ENCODE measurements at regions not wholly inside any gene's neighbourhood (a gene's known extent, or its start where the extent isn't known, plus 50 kb on each side); places are given as distances from the start of the nearest gene placed in this dataset.
"Not testable (repeated sequence)": the region's sequence is repeated elsewhere in the genome, so short reads cannot be mapped to it uniquely, and the experiment has no call there.

DNA sequence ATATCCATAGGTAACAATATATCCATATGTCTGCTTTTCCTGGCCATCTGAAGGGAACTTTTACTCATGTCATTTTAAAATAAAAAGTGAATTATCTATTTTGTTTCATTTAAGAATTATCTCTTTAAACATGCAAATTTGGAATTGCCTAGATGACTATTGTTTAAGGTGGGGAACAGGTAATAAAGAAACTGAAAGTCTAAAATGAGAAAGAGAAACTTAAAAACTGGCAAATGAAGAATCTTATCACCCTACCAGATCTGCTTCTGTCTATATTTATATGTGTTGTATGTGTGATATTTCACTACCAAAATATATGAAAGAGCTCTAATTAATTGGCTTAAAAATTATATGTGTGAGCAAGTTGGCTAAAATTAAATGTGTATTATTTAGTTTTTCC is 243.2 kb upstream of the KCNH7 start:
- no peak for DNase-seq (ENCODE audit: low spot score)

DNA sequence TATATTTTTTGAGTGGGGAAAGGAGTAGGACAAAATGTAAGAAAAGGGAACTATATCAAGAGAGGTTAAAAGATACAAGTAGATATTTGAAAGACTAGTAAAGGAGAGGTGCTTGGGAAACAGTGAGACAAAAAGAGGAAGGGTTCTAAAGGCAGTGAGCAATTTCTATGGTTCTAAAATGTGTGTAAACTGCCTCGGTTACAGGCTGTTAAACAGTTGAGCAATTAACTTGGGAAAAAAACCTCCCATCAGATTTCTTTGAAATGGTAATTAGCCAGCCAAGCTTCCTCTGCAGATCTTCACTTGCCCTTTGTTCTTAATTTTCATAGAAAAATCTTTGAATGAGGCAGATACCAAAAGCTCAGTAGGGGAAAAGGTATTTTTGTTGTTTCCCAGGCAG is 238.7 kb upstream of the KCNH7 start:
- DNase-seq (ENCODE audit: low spot score) = no peak

- no peak for DNase-seq (ENCODE audit: low spot score)
These were observed 227.5 kb upstream of the KCNH7 start for GRCh38 chr2:163066085-163066484.

- no peak for DNase-seq (ENCODE audit: low spot score)
These were observed 224.0 kb upstream of the KCNH7 start for GRCh38 chr2:163062524-163062923.

- no peak for DNase-seq (ENCODE audit: low spot score)
These were observed 208.0 kb upstream of the KCNH7 start for GRCh38 chr2:163046615-163047014.

DNA sequence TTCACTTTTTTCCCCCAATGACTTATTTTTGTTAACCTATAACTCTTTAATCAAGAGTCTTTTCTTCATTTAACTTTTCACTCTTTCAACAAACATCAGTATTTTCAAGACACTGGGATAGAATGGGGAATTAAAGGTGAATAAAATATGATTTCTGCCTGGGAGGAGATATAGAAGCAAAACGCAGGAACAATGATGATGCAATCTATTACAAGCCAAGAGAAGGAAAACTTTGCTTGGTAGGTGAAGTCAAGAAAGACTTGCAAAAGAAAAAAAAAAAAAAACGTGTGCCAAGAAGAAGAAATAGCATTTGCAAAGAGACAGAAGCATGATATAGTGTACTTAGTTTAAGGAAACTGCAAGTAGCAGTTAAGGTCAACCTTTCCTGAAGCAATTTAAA is 207.3 kb upstream of the KCNH7 start:
- no peak for DNase-seq (ENCODE audit: low spot score)

GRCh38 chr2:163044114-163044513 is 205.5 kb upstream of the KCNH7 start:
- DNase-seq (ENCODE audit: low spot score) = no peak

DNA sequence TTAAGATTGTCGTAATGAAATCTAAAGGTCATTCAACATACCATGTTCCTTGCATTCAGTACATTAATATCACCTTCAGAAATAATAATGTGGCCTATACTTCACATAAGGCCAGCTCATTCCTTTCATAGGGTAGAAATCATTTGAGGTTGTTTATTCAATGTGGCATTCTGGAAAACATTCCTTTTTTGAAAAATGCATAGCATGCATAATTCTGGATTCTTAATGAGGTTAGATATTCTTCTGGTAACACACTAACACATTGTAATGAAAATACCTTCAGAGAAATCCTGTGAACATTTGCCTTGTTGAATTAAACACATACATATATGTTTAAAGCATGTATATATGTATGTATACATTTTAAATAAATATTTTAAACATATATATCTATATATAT is 204.6 kb upstream of the KCNH7 start:
- no peak for DNase-seq (ENCODE audit: low spot score)

- no peak for DNase-seq (ENCODE audit: low spot score)
These were observed 200.7 kb upstream of the KCNH7 start for GRCh38 chr2:163039266-163039665.

DNA sequence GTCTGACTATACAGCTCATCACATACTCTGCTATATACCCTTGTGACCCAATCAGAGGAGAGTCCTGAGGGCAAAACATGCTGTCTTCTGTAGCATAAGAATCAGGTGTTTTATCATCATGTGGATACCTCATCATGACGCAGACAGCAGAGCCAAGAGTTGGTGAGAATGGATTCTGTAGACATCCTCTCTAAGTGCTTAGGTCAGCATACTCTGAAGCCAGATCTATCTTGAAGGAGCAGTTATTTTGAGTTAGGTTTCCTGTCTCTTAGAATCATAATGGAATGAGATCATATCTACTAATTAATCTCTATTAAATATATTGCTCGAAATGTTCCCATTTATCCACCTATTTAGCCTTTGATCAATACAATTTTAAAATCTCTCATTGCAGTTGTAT is 190.2 kb upstream of the KCNH7 start:
- DNase-seq (ENCODE audit: low spot score) = no peak

DNA sequence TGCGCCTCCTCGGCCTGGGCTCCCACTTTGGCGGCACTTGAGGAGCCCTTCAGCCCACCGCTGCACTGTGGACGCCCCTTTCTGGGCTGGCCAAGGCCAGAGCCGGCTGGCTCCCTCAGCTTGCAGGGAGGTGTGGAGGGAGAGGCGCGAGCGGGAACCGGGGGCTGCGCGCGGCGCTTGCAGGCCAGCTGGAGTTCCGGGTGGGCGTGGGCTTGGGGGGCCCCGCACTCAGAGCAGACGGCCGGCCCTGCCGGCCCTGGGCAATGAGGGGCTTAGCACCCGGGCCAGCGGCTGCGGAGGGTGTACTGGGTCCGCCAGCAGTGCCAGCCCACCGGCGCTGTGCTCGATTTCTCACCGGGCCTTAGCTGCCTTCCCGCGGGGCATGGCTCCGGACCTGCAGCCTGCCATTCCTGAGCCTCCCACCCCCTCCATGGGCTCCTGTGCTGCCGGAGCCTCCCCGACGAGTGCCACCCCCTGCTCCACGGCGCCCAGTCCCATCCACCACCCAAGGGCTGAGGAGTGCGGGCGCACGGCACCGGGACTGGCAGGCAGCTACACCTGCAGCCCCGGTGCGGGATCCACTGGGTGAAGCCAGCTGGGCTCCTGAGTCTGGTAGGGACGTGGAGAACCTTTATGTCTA is 187.7 kb upstream of the KCNH7 start:
- DNase-seq (ENCODE audit: low spot score) = not testable (repeated sequence)

GRCh38 chr2:163016882-163017281 is 178.3 kb upstream of the KCNH7 start:
- not testable (repeated sequence) for DNase-seq (ENCODE audit: low spot score)

- DNase-seq (ENCODE audit: low spot score) = no peak
These were observed 172.4 kb upstream of the KCNH7 start for GRCh38 chr2:163011000-163011399.

GRCh38 chr2:163008642-163009041 is 170.1 kb upstream of the KCNH7 start:
- no peak for DNase-seq (ENCODE audit: low spot score)

DNA sequence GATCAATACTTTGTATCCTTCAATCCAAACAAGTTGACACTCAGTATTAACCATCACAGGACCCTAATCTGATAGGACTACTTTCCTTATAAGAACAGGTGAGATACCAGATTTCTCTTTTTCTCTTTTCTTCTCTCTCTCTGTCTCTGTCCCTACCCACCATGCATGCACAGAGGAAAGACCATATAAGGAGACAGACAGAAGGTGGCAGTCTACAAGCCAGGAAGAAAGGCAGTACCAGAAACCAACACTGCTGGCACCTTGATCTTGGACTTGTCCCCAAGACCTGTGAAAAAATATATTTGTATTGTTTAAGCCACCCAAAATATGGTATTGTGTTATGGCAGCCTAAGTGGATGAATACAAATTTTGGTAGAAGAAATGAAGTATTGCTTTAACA is 156.2 kb upstream of the KCNH7 start:
- DNase-seq (ENCODE audit: low spot score) = no peak

GRCh38 chr2:162992828-162993227 is 154.3 kb upstream of the KCNH7 start:
- no peak for DNase-seq (ENCODE audit: low spot score)

DNA sequence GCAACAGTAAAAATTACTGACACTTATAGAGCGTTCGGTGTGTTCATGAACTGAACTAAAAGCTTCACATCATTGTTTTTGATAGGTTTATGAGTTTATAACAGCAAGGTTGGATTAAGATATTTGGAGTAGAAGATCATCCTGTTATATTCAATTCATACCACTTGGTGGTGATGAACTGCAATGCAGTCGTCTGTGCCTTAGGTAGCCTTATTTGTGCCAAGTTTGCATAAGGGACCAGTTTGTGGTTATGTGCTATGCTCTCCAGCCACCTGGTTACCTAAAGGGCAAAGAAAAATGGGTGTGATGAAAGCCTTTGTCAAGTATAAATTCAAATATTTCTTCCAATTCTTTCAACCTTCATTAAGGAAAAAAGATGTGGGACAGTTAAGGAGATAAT is 150.9 kb upstream of the KCNH7 start:
- peak; percentile 22 for DNase-seq (ENCODE audit: low spot score)

GRCh38 chr2:162974771-162975170 is 136.2 kb upstream of the KCNH7 start:
- no peak for DNase-seq (ENCODE audit: low spot score)

DNA sequence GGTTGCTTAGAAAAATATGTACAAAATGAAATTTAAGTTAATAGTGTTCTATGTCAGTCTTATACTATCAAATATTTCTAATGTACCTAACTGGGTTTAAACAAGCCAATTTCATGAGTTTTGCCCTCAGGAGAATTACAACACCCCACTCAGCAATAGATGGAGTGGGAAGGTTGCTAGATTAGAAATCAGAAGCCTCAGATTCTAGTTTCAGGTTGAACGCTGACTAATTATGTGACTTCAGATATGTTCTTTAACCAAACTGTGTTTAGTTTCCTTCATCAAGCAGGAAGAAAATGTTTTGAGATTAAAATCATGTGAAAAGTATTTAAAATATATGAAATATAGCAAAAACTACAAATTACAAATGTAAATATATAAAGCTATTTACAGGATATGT is 133.8 kb upstream of the KCNH7 start:
- no peak for DNase-seq (ENCODE audit: low spot score)

GRCh38 chr2:162968306-162968705 is 129.7 kb upstream of the KCNH7 start:
- no peak for DNase-seq (ENCODE audit: low spot score)

- DNase-seq (ENCODE audit: low spot score) = no peak
These were observed 129.2 kb upstream of the KCNH7 start for GRCh38 chr2:162967811-162968210.

GRCh38 chr2:162967147-162967546 is 128.6 kb upstream of the KCNH7 start:
- DNase-seq (ENCODE audit: low spot score) = no peak

DNA sequence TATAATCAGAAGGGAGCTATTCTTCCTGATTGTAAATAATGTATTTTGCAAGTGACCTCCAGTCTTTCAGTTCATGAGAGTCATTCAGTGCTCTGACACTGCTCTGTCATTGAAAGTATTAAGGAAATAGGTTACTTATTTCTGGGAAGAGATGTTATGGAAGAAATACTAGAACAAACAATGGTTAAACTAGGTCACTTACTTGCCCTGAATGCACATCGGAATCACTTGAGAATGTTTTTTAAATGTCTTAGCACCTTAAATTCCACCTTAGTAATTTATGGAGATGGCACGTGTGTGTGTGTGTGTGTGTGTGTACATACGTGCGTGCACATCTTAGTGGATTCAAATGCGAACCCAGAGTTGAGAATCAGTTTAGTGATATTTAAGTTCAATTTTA is 126.6 kb upstream of the KCNH7 start:
- no peak for DNase-seq (ENCODE audit: low spot score)

- no peak for DNase-seq (ENCODE audit: low spot score)
These were observed 125.9 kb upstream of the KCNH7 start for GRCh38 chr2:162964513-162964912.

DNA sequence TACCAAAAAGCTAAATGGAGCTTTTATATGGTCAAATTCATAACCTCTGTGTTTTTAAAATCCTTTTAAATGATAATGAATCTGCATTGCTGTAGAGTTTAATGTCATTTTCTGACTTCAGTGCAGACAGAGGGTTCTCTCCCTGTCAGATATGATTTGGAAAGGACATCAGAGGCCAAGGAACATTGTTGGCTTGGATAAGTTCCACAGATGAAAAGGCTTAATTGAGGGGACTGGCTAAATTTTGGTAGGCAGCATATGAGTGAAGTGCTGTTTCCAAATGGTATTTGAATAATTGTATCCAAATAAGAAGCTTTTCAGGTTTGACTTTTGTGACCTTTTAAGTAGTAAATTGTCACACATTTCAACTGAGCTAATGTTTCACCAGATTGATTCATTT is 124.6 kb upstream of the KCNH7 start:
- no peak for DNase-seq (ENCODE audit: low spot score)

Measured in NAMALWA (cell line).